Embryonic facial prominence (tissue), 1 donor: ENCODE measurements at regions not wholly inside any gene's neighbourhood (a gene's known extent, or its start where the extent isn't known, plus 50 kb on each side); places are given as distances from the start of the nearest gene placed in this dataset.

Experiments used
- DNase-seq: peaks from one replicate; pipeline ENCODE4 v3.0.0-alpha.2; 2016; ENCODE audit errors: extremely low spot score

DNA sequence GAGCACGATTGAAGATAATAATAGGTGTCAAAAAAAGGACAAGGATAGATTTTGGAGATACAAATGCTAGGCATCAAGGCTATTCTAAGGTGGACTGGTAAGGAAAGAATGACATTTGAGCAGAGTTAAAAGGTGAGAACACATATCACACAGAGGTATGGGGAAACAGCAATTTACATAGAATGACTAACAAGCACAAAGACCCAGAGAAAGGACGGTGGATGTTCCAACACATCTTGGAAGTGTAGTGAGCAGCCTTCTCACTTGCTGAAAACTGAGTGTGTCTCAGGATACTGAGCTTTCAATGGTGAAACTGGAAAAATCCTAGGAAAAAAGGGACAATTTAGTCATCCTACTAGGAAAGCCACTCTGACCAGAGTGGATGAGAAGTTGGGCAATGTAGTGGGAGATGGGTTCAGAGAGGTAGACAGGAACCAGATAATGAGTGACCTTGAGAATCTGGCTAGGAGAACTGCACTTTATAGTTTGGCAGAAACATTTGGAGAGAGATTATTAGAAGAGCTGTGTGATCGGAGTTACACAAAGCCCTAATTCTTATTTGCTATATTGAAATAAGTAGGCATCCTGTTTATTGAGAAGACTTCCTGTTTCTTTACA, 706.0 kb downstream of the KCNA4 start:
- DNase-seq = no peak

DNA sequence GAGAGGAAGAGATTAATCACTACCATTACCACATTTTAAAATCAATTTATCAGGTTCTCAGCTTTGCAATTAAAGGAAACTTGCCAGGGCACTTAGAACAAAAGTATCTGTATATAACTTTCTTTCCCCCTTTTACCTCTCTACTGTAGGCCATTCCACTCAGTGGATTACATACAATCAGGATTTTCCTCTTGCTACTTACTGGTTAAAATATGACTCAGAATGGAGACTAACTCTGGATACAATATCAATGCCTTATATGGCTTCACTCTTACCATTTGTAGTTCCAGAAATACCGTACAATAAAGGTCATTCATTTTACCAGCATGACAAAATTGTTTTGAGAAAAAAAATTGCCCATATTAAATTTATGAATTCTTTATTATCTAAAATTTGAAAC, 706.8 kb downstream of the KCNA4 start:
- no peak for DNase-seq

DNA sequence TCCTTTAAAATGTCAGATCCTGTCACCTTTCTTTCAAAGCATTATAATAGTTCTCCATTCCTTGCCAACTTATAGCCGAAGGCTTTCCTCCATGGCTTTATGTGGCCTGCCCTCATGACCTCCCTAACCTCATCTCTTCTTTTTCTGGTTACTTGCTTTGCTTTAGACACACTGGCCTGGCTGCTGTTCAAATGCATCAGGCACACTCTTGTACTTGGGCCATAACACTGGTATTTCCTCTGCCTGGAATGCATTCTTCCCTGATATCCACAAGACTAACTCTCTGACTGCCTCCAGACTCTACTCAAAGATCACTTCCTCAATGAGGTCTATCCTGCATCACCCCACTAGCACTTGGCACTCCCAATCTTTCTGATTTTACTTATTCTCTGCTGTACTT, 710.3 kb downstream of the KCNA4 start:
- DNase-seq = no peak

DNA sequence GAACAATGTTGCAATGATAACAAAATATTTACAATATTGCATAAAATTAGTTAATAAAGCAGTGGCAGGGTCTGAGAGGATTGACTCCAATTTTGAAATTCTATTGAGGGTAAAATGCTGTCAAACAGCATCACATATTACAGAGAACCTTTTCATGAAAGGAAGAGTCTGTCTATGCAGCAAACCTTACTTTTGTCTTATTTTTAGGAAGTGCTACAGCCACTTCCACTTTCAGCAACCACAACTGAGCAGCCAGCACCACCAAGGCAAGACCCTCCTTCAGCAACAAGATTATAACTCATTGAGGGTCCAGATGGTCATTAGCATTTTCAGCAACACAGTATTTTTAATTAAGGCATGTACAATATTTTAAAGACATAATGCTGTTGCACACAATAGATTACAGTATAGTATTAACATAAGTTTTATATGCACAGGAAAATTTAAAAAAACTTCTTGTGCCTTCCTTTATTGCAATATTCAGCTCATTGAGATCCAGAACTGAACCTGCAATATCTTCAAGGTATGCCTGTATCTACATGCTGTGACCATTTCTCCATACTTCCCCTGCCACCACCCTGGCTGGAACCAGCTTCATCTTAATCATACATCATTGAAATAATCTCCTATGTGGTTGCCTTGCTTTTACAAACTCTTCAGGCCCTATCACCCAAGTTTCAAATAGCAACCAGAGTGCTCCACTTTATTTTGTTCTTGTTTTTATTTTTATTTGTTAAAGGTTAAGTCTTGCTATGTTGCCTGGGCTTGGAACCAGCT, 711.2 kb downstream of the KCNA4 start:
- no peak for DNase-seq

DNA sequence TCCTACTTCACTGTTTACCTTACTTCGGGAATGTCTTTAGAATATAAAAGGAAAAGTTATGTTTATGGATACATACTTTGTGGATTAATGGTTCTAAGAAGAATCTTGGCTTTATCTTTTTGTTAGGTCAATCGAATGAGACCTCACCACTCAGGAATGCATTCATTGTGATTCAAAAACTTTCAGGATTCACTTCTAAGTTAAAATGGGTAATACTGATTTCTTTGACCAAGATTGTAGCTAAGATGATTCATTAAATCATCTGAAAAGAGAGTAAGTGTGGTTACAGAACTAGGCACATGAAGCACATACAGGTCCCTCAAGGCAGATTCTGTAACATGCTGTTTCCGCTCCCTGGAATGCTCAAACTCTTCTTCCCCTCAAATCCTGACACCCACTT, 716.4 kb downstream of the KCNA4 start:
- DNase-seq = no peak

DNA sequence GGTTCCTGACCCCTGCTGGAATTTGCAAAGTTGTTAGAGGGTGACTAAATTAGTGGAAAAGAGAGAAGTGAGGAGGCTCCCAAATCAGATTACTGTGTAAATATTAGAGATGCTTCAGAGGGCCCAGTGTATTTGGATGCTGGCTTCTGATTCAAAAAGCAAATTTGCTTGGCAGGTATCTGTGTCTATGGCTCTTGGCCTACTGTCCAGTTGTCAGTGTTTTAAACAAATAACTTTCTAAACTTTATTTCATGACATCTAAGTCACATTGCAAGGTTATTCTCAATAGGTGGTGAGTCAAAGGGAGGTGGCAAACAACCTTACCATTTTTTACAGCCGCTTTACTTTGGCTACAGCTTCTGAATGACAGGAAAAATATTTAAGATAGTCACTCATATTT, 720.1 kb downstream of the KCNA4 start:
- DNase-seq = no peak

DNA sequence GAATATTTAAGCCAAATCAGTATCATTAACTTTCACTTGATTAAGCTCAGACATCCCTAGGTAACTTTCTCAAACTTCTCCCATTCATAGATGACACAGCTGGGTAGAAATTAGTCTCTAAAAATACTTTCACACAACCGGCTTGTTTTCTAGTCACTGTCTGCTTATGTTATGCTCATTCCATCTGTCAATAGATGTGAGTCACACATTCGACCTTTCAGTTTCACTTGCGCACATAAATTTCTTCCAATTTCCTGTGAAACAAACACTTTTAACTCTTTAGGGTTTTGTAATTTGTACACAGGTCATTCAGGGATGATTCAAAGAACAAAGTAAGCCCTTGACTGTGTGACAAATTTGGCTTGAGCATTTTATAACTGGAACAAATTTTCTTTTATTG, 723.0 kb downstream of the KCNA4 start:
- DNase-seq = no peak

DNA sequence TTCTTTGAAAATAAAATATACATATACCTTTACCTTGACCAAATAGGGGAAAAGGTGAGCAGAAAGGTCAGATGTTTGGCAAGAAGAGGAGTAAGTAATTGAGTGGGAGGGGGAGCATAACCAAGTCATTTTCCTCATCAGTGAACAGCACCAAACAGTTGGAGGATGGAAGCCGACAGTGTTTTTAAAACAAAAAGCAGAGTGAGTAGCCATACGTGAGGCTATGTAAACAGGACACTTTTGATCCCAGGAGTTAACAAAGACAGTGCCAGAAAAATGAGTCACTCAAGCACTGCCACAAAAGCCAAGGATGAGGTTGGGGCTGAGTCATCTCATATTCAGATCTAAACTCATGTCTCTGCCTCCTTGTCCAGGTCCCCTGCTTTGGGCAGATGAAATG, 734.7 kb downstream of the KCNA4 start:
- DNase-seq = no peak

DNA sequence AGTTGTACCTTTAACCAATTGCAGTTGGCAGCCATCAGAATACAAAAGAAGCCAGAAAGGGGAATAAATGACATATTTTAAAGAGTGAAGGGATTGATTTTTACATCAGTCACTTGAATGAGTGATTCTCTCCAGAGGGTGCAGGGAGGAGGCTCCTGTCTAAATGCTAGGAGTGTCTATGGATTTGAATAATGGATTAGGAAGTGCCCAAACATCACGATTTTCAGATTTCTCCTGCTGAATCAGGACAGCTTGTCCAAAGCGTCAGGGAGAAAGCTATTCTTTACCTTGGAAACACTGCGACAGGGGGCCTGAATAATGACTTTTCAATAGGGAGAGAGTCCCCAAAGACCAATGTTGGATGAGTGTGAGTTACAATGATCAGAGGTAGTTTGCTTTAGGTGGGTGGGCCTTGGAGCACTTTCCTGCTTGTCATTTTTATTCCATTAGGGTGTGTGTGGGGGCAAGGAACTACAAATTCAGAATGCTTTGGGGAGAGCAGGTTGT, 735.5 kb downstream of the KCNA4 start:
- DNase-seq = no peak

DNA sequence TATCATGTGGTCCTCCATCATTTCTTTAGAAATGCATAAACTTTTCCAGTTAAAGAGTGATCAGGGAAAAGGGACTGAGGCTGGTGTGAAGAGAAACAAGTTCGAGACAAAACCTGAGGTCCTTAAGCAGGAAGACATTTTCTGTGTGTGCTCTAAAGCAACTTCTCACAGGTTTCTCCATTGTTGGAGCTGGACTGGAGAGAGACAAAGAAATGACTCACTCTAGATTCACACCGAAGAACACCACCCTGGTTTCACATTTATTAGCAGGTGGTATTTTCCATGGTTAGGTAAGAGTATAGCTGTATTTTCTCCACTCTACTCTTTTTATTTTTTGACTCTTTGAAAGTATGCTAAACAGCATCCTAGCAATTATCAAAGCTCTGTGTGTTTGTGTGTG, 736.4 kb downstream of the KCNA4 start:
- no peak for DNase-seq

DNA sequence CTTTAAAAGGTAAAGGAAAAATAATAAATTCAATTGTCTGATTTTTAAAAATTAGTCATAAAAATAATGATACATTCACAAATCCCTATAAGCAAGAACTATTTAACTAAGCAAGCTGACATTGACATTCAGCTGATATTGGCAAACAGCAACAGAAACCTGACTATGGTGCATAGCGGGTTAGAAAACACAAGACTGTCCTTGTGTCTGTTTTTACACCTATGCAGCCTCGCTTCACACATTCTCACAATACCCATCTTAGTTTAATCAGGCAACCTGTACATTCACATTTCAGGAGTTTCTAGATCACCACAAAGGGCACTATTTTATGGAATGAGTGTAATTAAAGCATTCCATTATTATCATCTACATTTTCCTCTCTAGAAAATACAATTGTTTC, 737.1 kb downstream of the KCNA4 start:
- DNase-seq = no peak

DNA sequence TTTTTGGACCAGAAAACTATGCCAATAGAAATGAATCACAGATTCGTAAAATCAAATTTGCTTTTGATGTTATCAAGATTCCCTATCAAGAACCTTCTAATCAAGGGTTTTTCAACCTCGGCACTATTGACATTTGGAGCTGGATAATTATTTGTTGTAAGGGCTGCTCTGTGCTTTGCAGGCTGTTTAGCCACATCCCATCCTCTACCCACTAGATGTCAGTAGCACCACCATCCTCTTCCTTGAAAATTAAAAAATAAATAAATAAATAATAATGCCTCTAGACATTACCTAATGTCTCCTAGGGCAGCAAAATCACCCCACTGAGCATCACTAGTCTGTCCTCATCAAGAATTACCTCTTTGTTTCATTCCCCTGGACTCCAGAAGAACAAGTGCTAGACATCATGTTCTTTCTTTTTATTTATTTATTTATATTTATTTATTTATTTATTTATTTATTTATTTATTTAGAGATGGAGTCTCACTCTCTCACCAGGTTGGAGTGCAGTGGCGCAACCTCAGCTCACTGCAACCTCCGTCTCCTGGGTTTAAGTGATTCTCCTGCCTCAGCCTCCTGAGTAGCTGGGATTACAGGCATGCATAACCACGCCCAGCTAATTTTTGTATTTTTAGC, 744.7 kb downstream of the KCNA4 start:
- DNase-seq = no peak

DNA sequence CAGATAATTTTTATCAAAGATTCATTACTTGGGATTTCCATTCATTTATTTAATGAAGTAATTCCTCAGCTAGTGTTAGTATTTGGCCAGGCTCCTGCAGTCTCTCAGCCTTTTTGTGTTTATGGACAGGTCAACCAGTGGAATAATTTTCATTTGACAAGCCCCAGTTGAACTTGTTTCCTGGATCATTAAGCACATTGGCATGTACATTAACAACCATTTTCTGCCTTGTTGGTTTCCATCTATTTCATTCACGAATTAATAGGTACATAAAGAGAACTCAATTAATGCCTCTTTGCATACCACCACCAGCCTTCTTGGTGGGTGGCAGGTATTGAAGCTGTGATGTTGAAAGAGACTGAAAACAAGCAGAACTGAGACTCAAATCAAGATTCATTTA, 745.2 kb downstream of the KCNA4 start:
- DNase-seq = no peak

DNA sequence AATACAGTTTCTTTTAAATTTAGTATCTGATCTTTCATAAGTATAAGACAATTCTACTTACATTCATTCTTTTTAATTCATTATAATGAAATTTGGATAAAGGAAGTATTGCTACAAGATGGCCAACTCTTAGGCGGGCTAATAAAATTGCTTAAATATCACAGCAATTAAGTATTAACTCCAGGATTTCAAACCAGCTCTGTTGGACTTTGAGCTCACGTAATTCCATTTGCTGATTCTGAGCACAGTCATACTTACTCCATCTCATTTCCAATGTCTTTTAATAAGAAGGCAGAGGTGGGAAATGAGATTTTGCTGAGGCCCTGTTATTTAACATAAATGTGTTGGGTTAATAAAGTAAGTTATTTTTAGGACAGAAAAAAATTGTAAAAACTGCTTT, 748.1 kb downstream of the KCNA4 start:
- no peak for DNase-seq

DNA sequence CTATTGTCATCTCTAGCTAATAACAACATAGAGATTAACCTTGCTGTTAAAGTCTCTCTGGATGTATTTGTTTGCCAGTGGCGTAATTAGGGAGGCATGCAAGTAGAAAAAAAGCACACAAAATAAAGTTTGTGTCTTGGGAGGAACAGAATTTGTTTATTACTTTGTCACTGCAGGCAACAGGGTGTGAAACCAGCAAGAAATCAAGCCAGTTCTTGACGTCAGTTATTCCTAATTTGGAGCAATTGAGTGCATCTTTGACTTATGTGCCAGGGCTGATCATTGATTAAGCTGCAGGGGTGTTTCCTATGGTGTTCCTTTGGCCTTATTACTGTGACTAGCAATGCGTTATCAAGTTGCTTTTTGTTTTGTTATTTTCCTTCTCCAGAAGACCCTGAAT, 751.0 kb downstream of the KCNA4 start:
- DNase-seq = no peak

DNA sequence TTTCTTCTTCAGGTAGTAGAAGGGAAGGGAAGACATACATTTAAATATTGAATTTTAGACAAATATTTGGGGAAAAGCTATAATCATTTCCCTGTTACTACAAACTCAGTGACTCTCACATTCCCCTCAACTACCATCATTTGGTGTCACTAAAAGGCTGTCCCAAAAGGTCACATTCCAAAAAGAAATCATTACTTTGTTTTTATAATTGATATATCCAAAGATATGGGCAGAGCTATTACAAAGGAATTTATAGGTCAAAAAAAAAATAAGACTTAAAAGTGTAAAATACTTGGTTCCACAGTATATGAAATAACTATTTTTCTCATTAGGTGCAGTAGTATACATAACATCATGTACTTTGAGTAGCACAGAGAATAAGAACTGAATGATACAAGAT, 751.4 kb downstream of the KCNA4 start:
- no peak for DNase-seq

DNA sequence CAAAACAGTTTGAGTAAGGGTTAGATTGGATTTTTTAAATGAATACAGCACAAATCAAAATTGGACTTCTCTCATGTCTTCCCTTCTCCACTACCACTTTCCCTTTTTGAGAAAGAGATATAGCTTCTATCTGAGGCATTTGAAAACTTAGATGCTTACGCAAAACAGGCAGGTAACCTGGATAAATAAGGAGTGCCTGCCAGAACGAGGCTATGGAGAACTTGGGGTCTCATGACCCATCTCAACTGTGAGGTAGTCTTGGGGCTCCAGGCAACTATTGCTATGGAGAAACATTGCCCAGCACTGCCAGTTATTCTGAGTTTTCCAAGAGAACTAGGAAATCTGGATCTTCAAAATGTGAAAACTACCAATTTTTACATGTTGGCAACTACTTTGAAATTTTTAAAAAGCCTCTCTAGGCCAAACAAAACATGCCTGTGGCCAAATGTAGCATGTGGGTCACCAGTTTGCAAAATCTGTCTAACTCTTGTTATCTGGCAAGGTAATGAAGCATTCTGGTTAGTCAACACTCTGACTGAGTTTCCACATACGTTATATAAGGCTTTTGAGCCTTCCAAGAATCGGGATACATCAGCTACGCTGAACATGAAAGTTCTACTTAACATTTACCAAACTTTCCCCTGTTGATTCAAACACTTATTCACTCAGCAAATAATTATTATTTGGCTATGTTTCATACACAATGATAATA, 752.7 kb downstream of the KCNA4 start:
- no peak for DNase-seq

DNA sequence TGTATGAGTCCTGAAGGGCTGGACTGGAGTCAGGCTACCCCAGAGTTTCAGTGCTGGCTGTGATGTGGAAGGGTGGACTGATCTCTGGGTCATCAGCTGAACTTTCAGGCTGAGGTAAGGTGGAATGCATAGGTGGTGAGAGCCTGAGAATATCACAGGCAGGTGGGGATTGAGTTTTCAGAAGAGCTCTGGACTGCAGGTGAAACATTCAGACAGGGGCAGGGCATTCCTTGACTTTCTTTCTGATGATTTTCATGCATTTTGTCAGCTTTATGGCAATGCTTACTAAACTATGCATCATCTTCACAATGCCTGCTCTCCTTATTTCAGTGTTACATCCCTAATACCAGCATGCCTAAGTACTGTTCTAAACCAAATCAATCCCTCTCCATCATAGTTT, 755.0 kb downstream of the KCNA4 start:
- DNase-seq = no peak

DNA sequence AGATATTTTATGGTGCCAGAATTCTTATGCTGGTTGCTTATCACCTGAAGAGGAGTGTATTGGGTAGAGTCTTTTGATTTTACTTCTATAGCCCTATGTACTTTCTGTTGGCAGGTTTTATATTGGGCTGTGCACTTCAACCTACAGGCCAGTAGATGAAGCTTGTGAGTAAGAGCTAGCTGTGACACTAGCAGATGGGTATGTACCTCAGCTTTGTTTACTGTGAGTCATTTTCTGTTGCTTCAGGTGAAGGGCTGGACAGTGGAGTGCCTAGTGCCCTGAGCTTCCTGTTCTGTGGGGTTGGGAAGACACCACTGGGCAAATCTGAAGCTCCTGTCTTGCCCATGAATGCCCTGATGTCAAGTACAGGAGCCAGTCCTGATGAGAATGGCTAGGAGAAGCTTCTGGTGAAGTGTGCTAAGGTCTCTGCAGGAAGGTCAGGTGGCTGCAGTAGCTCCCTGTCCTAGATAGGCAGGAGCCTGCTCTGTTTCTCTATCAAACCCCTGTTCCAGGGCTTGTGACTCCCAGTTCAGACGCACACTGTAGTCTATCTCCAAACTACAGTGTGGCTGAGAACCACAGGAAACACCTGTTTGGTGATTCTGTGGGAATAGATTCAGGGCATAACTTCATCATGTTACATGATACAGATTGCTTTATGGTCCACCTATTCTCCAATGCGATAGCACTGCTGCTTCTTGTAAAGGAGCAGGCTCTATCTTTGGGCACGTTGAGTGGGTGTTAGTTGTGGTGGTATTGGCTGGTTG, 755.7 kb downstream of the KCNA4 start:
- no peak for DNase-seq

DNA sequence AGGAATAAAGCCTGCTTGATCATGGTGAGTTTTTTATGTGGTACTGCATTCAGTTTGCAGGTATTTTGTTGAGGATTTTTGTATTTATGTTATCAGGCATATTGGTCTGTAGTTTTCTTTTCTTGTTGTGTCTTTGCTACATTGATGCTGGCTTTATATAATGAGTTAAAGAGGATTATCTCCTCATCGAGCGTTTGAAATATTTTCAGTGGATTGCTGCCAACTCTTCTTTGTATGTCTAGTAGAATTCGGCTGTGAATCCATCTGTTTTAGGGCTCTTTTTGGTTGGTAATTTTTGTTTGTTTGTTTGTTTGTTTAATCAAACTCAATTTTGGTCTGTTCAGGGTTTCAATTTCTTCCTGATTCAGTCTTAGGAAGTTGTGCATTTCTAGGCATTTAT, 758.4 kb downstream of the KCNA4 start:
- no peak for DNase-seq

DNA sequence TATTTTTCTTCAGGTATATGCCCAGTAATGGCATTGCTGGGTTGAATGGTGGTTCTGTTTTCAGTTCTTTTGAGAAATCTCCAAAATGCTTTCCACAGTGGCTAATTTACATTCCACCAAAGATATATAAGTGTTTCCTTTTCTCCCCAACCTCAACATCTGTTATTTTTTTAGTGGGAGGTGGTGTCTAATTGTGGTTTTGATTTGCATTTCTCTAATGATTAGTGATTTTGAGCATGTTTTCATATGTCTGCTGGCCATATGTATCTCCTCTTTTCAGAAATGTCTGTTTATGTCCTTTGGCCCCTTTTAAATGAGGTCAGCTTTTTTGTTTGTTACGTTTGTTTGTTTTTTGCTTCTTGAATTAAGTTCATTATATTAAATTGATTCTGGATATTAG, 760.2 kb downstream of the KCNA4 start:
- DNase-seq = no peak

DNA sequence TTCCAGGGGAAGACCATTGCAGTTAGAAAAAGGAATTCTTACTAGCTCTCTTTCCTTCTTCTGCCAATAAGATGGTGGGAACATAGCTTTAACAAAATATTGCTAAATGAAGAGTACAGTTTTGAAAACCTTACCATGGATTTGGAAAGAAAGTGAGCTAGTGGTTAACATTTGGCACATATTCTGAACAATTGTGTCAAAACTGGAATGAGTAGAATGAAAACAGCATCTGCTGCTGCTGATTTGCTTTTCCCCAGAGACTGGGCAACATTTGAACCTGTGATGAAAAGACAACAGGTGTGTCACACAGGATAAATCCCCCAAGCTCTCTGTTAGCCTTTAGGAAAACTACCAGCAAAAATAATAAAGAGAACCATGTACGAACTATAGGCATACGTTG, 761.4 kb downstream of the KCNA4 start:
- no peak for DNase-seq
